Anterior cingulate cortex (tissue), 58 donors: ENCODE measurements at regions not wholly inside any gene's neighbourhood (a gene's known extent, or its start where the extent isn't known, plus 50 kb on each side); places are given as distances from the start of the nearest gene placed in this dataset.

Source experiments
- DNase-seq, 58 donors: peaks; one replicate each; lab custom pipeline; 2025; lab: John Stamatoyannopoulos, UW

DNA sequence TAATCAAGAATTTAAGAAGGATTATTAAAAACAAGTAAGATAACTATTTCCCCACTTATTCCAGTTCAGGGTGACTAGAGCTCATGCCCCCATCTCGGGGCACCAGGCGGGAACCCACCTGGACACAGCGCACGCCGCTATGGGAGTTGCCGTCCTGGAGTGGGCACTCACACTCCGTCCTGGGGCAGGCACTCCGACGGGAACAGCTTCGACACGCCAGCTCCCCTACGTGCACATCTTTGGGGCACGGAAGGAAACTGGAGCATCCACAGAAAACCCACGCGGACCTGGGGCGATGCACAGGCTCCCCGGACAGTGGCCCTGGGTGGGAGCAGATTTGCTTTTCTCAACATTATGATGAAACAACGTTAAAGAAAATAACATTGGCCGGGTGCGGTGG, 52.0 kb upstream of the GATA5 start:
- DNase-seq, result no peak

- DNase-seq, result no peak
These were observed 53.4 kb upstream of the GATA5 start for GRCh38 chr20:62528983-62529891.

GRCh38 chr20:62529896-62530642, 54.3 kb upstream of the GATA5 start:
- DNase-seq, result no peak

DNA sequence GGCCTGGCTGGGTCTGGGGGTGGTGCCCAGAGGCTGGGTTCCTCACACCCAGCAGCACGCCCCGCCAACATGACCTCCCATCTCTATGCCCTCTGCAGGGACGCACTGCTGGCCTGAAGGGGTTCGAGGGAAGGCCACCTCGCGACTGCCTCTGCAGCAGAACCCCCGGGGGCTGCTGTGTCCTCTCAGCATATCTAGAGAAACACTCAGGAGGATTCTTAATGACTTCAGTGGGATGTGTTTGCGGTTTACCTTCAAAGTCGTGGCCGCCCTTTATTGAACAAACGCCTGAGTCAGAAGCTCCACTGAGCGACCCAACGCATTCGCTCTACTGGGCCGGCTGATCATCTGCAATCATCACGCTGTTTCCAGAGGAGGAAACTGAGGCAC, 54.8 kb upstream of the GATA5 start:
- DNase-seq, result no peak

DNA sequence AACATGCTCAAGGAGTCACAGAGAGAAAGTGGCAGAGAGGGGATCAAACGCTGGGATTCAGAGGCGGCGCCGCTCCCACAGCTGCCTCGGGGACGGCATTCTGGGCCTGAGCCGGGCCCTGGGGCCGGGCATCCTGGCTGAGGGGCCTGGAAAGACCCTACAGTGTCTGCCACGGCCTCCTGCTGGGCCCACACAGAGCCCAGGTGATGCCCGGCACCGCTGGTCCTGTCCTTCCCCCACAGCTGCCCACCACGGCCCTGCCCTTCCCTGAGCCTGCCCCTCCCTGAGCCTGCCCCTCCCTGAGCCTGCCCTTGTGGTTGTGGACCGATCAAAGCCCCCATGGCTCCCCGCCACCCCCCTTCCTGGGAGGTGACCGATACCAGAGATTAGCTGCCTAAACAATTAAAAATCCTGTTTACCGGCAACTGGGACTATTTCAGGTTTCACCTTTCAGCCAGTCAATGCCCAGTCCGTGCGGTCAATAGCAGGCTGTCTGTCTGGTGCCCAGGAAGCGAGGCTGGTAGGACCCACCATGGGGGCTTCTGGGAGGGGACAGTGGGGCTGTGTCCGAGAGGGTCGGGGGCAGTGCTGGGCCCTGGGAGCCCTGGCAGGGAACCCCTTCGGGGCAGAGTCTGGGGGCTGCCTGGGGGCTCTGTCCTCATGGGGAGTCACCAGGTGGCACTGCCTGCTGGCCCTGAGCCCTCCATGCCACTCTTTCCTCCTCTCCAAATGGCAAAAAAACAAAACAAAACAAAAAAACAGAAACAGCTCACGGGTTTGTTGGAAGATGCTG, 55.4 kb upstream of the GATA5 start:
- DNase-seq, result no peak

DNA sequence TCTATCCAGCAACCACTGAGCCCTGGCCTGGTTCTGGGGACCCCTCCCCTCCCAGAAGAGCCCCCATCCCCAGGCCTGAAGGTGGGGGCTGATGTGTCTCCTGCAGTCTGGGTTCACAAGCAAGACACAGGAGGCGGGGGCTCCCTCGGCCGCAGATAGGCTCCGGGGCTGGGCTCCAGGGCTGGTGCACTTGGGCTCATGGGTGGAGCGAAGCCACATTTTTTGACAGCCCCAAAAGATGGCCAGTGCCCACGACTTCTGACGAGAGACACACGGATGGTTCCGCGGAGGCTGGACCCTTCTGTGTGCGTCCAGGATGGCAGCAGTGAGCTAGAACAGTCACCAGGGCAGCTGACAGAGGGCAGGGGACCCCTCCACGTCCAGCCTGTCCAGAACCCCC, 57.1 kb upstream of the GATA5 start:
- no peak for DNase-seq

DNA sequence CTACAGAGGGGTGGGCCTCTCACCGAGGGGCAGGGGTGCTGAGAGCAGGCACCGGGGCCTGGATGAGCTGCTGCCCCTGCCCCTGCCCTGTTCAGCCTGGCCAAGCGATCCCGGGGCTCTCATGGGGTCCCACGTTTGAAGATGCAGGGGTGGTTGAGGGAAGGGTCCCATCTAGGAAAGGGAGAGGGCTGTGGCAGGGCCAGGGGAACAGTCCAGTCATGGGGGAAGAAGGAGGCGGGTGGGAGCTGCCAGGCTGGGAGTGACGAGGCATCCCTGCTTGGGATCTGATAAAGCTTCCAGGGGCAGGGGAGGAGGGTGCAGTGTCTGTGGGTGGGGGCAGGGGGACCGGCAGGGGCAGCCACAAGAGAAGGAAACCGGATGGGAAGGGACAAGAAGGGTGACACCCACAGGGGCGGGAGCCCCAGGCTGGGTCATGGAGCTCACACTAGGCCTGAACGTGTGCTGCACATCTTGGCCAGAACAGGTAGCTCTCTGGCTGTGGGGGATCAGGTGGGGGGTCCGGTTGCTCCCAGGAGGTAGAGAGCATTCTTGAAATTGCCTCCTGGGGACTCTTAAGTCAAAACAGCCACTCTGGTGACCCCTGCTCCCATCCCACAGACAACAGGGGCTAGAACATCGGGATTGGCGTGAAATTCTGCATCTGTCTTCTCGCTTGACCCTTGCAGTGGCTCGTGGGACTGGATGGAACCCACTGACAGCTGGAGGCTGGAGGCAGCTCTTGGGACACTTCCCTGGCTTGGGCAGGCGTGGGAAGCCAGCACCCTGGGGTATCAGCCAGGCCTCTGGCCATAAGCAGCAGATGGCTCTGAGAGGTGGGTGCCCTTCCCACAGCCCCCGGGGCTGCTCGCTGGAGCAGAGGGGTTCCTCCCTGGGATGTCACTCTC, 58.0 kb upstream of the GATA5 start:
- no peak for DNase-seq

GRCh38 chr20:62534526-62535221, 58.9 kb upstream of the GATA5 start:
- no peak for DNase-seq

DNA sequence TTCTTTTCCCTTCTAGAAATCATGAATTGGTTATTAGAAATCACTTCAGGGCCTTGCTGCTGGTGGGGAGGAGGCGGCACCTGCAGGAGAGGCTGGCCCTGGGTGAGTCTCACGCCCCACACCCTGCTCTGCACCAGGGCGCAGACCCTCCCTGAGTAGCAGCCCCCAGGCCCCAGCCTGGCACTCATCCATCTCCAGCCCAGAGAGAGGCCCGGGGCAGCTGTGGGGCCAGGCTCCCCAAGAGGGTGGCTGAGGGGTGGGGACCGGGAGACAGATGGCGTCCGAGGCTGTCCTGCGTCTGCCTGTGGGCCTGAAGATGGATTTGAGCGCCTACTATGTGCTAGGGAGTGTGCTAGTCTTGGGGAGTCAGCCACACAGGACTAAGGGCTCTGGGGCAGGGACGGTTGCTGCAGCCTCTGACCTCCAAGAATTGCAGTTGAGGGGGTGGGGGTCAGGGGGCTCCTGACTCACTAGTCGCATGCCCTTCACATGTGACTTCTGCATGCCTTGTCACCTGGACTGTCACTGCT, 59.6 kb upstream of the GATA5 start:
- DNase-seq, result no peak

DNA sequence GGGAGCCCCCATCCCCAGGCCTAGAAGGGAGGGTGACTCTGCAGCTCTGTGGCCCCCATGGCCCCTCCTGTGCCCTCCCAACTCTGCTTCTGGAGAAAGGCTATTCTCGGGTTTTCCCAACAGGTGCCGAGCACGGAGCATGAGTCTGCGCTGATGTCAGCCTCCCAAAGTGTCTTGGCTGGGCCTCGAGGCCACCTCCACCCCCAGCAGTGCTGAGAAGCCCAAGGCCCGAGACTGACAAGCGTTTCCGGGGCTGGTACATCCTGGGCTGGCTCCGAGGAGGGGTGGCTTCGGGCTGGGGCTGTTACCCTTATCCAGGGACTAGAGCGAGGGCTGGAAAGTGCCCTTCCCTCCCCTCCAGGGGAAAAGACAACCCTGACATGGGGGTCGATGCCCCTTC, 60.2 kb upstream of the GATA5 start:
- DNase-seq, result no peak

DNA sequence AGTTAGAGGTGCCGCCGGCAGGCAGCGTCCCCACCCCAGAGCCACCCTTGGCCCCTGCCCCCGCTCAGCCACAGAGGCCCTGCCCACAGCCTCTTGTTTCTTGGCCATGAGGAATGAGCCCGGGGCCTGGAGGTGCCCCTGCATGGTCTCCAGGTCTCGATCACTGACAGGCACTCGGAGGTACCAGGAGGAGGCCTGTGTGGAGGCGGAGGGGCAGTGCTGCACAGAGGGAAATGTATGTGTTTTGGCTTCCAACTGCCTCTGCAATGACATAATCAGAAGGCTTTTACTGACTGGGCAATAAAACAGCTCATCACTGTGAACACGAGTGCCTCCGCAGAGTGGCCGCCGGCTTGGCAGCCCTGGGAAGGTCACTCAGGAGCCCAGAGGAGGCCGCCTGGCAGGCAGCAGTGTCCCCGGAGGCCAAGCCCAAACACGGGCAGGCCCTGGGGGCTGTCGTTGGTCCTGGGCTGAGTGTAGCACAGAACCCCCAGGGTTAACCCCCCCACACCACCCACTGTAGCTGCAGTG, 61.1 kb upstream of the GATA5 start:
- no peak for DNase-seq

GRCh38 chr20:62537649-62538292, 62.0 kb upstream of the GATA5 start:
- no peak for DNase-seq

DNA sequence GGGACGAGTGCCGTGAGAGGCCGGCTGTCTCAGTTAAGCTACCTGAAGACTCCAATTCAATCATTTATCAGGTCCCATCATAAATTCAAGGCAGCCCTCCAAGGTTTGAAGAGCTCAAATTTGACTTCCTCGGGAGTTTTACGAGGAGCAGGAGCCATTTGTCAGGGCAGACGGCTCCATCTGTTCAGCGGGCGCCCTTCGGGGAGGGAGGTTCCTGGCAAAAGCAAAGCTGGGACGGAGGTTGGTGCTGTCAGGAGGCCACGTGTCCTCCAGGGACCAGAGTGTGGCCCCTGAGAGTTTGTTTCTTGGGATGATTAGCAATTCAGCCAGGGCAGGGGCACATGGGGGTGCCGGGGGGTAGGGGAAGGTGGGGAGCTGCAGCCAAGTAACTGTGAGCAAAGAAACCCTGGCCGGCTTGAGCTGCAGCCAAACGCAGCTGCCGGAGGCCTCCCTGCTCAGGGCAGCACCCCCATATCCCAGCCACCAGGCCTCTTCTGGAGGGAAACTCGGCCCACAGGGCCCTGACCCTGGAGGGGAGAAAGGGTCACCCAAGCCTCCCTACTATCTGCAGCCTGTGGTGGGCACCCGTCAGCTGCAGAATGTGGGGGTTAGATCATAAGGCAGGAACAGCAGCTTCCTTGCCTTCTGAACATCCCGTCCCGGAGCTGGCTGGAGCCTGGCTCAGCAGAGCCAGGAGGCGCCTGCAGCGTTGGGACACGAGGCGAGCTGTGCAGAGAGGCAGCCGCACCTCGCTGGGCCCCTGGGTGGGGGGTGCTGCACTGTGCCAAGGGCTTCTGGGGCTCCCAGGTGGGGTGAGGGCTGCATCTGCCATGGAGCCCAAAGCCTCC, 63.6 kb upstream of the GATA5 start:
- no peak for DNase-seq

DNA sequence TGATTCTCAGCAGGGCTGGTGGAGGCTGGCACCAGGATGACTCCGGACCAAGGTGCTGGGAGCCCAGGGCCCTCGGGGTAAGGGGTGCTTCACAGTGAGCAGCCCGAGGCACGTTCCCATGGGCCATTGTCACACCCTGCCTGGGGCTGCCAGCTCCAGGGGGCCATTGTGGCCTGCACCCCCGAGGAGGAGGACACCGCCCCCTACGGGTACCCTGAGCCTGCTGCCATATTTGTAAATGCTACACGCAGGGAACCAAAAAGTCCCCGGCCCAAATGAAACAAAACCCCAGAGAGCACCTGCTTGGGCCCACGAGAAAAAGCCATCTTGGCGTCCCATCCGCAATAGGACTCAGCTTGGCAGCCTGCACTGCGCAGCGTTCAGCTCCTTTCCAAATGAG, 64.7 kb upstream of the GATA5 start:
- DNase-seq, result no peak

DNA sequence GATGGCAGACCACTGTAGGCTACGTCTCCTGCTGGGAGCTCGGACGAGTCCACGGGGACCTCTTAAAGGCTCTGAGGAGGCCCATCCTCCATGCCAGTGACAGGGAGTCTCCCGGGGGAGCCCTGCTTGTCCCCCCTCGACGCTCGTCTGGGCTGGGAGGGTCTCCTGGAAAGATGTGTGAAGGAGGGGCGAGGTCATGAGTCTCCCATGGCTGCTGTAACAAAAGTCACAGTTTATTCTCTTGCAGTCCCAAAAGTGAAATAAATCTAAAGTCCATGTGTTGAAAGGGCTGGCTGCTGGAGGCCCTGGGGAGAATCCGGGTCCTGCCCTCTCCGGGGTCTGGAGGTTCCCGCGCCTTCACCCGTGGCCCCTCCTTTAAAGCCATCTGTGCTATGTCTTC, 67.1 kb upstream of the GATA5 start:
- no peak for DNase-seq

GRCh38 chr20:62543470-62544302, 67.9 kb upstream of the GATA5 start:
- peak in 1 of 58 donors; percentile 50 for DNase-seq
